Tibial nerve (tissue), 3 donors: ENCODE measurements at regions not wholly inside any gene's neighbourhood (a gene's known extent, or its start where the extent isn't known, plus 50 kb on each side); places are given as distances from the start of the nearest gene placed in this dataset.

Source experiments
- POLR2A ChIP-seq, 2 donors: fragments of 450-650 bp; IDR thresholded peaks; one replicate each; pipeline ENCODE4 v1.6.1; 2017; ENCODE audit warnings: antibody characterized with exemption in 2 of 2, mild to moderate bottlenecking in 2 of 2, moderate library complexity in 2 of 2
- TF ChIP-seq, protein P1 (sequence below), 5 experiments: fragments of 200-600 bp in 3 of 5; fragments of 450-650 bp in 2 of 5; sonication (generic) in 3 of 5; IDR thresholded peaks; one replicate each; pipeline ENCODE4 v1.5.1; 2016 to 2019; ENCODE audit warnings: antibody characterized with exemption in 5 of 5, mild to moderate bottlenecking in 3 of 5, moderate library complexity in 2 of 5

DNA sequence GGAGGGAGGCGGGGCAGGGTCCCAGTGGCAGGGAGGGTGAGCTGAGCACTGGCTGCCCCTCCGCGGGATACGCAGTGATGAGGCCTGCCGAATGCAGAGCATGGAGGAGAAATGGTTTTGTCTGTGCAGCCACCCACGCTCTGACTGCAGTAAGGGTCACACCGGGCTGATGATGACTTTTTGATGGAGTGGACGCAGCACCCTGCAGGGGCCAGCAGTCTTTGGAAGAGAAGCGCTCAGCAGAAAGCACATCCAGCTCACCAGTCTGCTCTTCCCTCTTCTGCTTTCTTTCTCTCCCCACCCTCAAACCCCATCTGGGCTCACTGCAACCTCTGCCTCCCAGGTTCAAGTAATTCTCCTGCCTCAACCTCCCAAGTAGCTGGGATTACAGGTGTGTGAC lies 61.9 kb upstream of the ATP1A1 start:
- TF ChIP-seq, protein P1, sequence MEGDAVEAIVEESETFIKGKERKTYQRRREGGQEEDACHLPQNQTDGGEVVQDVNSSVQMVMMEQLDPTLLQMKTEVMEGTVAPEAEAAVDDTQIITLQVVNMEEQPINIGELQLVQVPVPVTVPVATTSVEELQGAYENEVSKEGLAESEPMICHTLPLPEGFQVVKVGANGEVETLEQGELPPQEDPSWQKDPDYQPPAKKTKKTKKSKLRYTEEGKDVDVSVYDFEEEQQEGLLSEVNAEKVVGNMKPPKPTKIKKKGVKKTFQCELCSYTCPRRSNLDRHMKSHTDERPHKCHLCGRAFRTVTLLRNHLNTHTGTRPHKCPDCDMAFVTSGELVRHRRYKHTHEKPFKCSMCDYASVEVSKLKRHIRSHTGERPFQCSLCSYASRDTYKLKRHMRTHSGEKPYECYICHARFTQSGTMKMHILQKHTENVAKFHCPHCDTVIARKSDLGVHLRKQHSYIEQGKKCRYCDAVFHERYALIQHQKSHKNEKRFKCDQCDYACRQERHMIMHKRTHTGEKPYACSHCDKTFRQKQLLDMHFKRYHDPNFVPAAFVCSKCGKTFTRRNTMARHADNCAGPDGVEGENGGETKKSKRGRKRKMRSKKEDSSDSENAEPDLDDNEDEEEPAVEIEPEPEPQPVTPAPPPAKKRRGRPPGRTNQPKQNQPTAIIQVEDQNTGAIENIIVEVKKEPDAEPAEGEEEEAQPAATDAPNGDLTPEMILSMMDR (IDR thresholded peaks at IDR 0.05): no peak
- no peak for TF ChIP-seq POLR2A (IDR thresholded peaks at IDR 0.05)
